ENCODE measurements at regions not wholly inside any gene's neighbourhood (a gene's known extent, or its start where the extent isn't known, plus 50 kb on each side); places are given as distances from the start of the nearest gene placed in this dataset.

GRCh38 chr4:33031328-33031727 lies 2311.2 kb downstream of the PCDH7 start:
- TF ChIP-seq, protein P1, sequence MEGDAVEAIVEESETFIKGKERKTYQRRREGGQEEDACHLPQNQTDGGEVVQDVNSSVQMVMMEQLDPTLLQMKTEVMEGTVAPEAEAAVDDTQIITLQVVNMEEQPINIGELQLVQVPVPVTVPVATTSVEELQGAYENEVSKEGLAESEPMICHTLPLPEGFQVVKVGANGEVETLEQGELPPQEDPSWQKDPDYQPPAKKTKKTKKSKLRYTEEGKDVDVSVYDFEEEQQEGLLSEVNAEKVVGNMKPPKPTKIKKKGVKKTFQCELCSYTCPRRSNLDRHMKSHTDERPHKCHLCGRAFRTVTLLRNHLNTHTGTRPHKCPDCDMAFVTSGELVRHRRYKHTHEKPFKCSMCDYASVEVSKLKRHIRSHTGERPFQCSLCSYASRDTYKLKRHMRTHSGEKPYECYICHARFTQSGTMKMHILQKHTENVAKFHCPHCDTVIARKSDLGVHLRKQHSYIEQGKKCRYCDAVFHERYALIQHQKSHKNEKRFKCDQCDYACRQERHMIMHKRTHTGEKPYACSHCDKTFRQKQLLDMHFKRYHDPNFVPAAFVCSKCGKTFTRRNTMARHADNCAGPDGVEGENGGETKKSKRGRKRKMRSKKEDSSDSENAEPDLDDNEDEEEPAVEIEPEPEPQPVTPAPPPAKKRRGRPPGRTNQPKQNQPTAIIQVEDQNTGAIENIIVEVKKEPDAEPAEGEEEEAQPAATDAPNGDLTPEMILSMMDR (IDR thresholded peaks at IDR 0.05; ENCODE audit: control extremely low read depth in 1 of 3, insufficient read depth in 1 of 3, low read depth in 1 of 3, low read length in 3 of 3): no peak
- no peak for TF ChIP-seq POLR2AphosphoS5 (IDR thresholded peaks at IDR 0.05; ENCODE audit: low read depth, low read length)
- no peak for TF ChIP-seq POLR2A (IDR thresholded peaks at IDR 0.05; ENCODE audit: control extremely low read depth in 1 of 2, low read depth in 2 of 2, low read length in 2 of 2)
- no peak for TF ChIP-seq MAX (IDR thresholded peaks at IDR 0.05)
- TF ChIP-seq, protein P2, sequence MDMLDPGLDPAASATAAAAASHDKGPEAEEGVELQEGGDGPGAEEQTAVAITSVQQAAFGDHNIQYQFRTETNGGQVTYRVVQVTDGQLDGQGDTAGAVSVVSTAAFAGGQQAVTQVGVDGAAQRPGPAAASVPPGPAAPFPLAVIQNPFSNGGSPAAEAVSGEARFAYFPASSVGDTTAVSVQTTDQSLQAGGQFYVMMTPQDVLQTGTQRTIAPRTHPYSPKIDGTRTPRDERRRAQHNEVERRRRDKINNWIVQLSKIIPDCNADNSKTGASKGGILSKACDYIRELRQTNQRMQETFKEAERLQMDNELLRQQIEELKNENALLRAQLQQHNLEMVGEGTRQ (IDR thresholded peaks at IDR 0.05; ENCODE audit: low read length): no peak
- TF ChIP-seq PHF8 (conservative IDR thresholded peaks at IDR 0.05; ENCODE audit: low read depth, low read length): no peak
- no peak for TF ChIP-seq BRCA1 (IDR thresholded peaks at IDR 0.05; ENCODE audit: low read depth, low read length)
- no peak for TF ChIP-seq ZNF274 (IDR thresholded peaks at IDR 0.05; ENCODE audit: borderline replicate concordance, extremely low read depth, low read length)
